Trophoblast cell (in vitro differentiated cells and primary cell): ENCODE measurements at regions not wholly inside any gene's neighbourhood (a gene's known extent, or its start where the extent isn't known, plus 50 kb on each side); places are given as distances from the start of the nearest gene placed in this dataset.
"Not testable (repeated sequence)": the region's sequence is repeated elsewhere in the genome, so short reads cannot be mapped to it uniquely, and the experiment has no call there.

Source experiments
- DNase-seq, 2 donors: peaks; one replicate each; pipeline ENCODE4 v3.0.0-alpha.2; 2016
- H2AFZ ChIP-seq: 2 replicates; pipeline ENCODE4 v1.6.1; 2013; ENCODE audit warnings: low read length, moderate library complexity, mild to moderate bottlenecking; ENCODE audit not compliant: insufficient read depth, poor library complexity
- H2AK5ac ChIP-seq: 2 replicates; pipeline ENCODE4 v1.6.1; 2013; ENCODE audit warnings: mild to moderate bottlenecking, low read length
- H2BK120ac ChIP-seq: 2 replicates; pipeline ENCODE4 v1.6.1; 2013; ENCODE audit warnings: low read length, mild to moderate bottlenecking, moderate library complexity; ENCODE audit not compliant: insufficient read depth, poor library complexity
- H2BK12ac ChIP-seq: 2 replicates; pipeline ENCODE4 v1.6.1; 2013; ENCODE audit warnings: mild to moderate bottlenecking, low read length, moderate library complexity
- H2BK5ac ChIP-seq: 2 replicates; pipeline ENCODE4 v1.6.1; 2013; ENCODE audit warnings: low read length, low read depth, moderate library complexity, mild to moderate bottlenecking; ENCODE audit not compliant: poor library complexity
- H3K14ac ChIP-seq: 2 replicates; pipeline ENCODE4 v1.6.1; 2013; ENCODE audit warnings: mild to moderate bottlenecking, low read length
- H3K18ac ChIP-seq: 2 replicates; pipeline ENCODE4 v1.6.1; 2013; ENCODE audit warnings: mild to moderate bottlenecking, low read length
- H3K23ac ChIP-seq: 2 replicates; pipeline ENCODE4 v1.6.1; 2013; ENCODE audit warnings: low read length
- H3K27ac ChIP-seq: 2 replicates; pipeline ENCODE4 v1.5.1; 2013; ENCODE audit warnings: low read depth, mild to moderate bottlenecking, inconsistent platforms, low read length, moderate library complexity
- H3K27me3 ChIP-seq: 2 replicates; pipeline ENCODE4 v1.6.1; 2013; ENCODE audit warnings: inconsistent platforms, mild to moderate bottlenecking, low read length, moderate library complexity; ENCODE audit not compliant: insufficient read depth
- H3K36me3 ChIP-seq, 2 experiments: 1 replicate in 1 of 2; 2 replicates in 1 of 2; pipeline ENCODE4 v1.6.1; 2013; ENCODE audit warnings: low read length in 2 of 2, mild to moderate bottlenecking in 2 of 2, moderate library complexity in 1 of 2; ENCODE audit not compliant: insufficient read depth in 2 of 2, control insufficient read depth in 1 of 2
- H3K4ac ChIP-seq: 2 replicates; pipeline ENCODE4 v1.6.1; 2013; ENCODE audit warnings: low read depth, mild to moderate bottlenecking, low read length, moderate library complexity
- H3K4me1 ChIP-seq, 2 experiments: 1 replicate in 1 of 2; 2 replicates in 1 of 2; pipeline ENCODE4 v1.6.1; 2013; ENCODE audit warnings: low read length in 2 of 2, mild to moderate bottlenecking in 2 of 2, moderate library complexity in 1 of 2; ENCODE audit not compliant: insufficient read depth in 2 of 2, control insufficient read depth in 1 of 2
- H3K4me2 ChIP-seq: 2 replicates; pipeline ENCODE4 v1.6.1; 2013; ENCODE audit warnings: inconsistent platforms, mild to moderate bottlenecking, low read length, moderate library complexity
- H3K4me3 ChIP-seq: 2 replicates; pipeline ENCODE4 v1.5.1; 2013; ENCODE audit warnings: mild to moderate bottlenecking, low read depth, low read length, inconsistent platforms
- H3K79me1 ChIP-seq: one replicate; pipeline ENCODE4 v1.6.1; 2013; ENCODE audit warnings: low read length
- H3K79me2 ChIP-seq: 2 replicates; pipeline ENCODE4 v1.6.1; 2013; ENCODE audit warnings: low read length, mild to moderate bottlenecking; ENCODE audit not compliant: control insufficient read depth, insufficient read depth, poor library complexity
- H3K9ac ChIP-seq: 2 replicates; pipeline ENCODE4 v1.6.1; 2013; ENCODE audit warnings: mild to moderate bottlenecking, low read length
- H3K9me3 ChIP-seq: 2 replicates; pipeline ENCODE4 v1.6.1; 2013; ENCODE audit warnings: low read depth, mild to moderate bottlenecking, control low read depth, inconsistent platforms, low read length; ENCODE audit not compliant: insufficient read depth
- H4K12ac ChIP-seq: 2 replicates; pipeline ENCODE4 v1.6.1; 2013; ENCODE audit warnings: low read depth, mild to moderate bottlenecking, low read length, moderate library complexity
- H4K8ac ChIP-seq: 2 replicates; pipeline ENCODE4 v1.6.1; 2013; ENCODE audit warnings: low read depth, mild to moderate bottlenecking, low read length, moderate library complexity
- H4K91ac ChIP-seq: one replicate; pipeline ENCODE4 v1.6.1; 2013; ENCODE audit warnings: low read depth, mild to moderate bottlenecking, low read length, moderate library complexity
- WGBS: extraction: QIAGEN DNeasy Blood & Tissue Kit; methylation state at CpG from one replicate; pipeline ENCODE4 v1.1.7; 2013; ENCODE audit warnings: missing lambda C conversion rate; ENCODE audit not compliant: insufficient read length, insufficient coverage; ENCODE audit errors: extremely low coverage; 5-methylcytosine and 5-hydroxymethylcytosine counted together

DNA sequence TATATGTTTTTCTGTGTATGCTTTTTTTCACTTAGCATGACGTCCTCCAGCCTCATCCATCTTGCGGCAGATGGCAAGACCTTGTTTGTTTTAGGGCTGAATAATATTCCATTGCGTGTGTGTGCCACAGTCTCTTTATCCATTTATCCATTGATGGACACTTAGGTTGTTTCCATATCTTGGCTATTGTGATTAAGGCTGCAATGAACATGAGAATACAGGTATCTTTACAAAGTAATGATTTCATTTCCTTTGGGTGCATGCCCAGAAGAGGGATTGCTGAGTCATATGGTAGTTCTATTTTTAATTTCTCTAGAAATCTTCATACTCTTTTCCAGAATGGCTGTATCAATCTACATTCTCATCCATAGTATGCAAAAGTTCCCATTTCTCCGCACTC, 85.3 kb upstream of the ADCY2 start:
- not testable (repeated sequence) for H3K4me2 ChIP-seq, H3K79me1 ChIP-seq, H4K91ac ChIP-seq, H3K36me3 ChIP-seq, H3K23ac ChIP-seq, H2AFZ ChIP-seq, H2BK5ac ChIP-seq, H2BK120ac ChIP-seq, H4K12ac ChIP-seq, H3K4me3 ChIP-seq, H3K27me3 ChIP-seq, H3K14ac ChIP-seq, H3K4ac ChIP-seq, DNase-seq, H4K8ac ChIP-seq, H3K18ac ChIP-seq, H3K79me2 ChIP-seq, H2AK5ac ChIP-seq, H3K27ac ChIP-seq, H2BK12ac ChIP-seq, H3K9me3 ChIP-seq, H3K9ac ChIP-seq, H3K4me1 ChIP-seq
- WGBS = no CpG with 5 or more reads among the region's 4 CpGs

DNA sequence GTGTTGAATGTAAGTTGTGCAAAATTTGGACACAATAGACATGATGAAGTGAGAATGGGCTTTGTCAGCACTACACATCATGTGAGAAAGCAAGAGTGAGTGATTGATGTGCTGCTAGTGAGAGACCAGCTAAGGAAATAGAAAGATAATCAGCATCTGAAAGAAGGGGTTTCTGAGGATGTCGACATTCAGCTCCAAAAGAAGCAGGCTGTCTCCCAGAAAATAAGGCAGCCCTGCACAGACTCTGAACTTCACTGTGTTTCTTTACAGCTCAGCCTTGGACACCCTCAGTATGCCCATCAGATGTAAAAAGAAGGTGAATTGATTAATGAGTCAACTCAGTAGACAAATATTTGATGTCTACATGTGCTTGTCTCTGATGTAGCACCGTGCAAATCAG, 80.8 kb upstream of the ADCY2 start:
- no peak overlapping the region for H3K14ac ChIP-seq
- H2BK120ac ChIP-seq = no peak overlapping the region
- no peaks in the 10 kb centered on the region for H3K4me1 ChIP-seq
- WGBS = no CpG with 5 or more reads among the region's 2 CpGs
- no peak overlapping the region for H3K4me2 ChIP-seq
- no peaks in the 10 kb centered on the region for H3K79me1 ChIP-seq
- H4K12ac ChIP-seq = no peak overlapping the region
- no peak overlapping the region for H3K4ac ChIP-seq
- H2BK5ac ChIP-seq = no peak overlapping the region
- H3K27ac ChIP-seq = no peak overlapping the region
- no peak overlapping the region for H3K4me3 ChIP-seq
- no peak overlapping the region for H2AK5ac ChIP-seq
- no peak overlapping the region for H2BK12ac ChIP-seq
- no peak overlapping the region for H3K23ac ChIP-seq
- no peak overlapping the region for H3K18ac ChIP-seq
- H3K79me2 ChIP-seq = no peaks in the 10 kb centered on the region
- H4K91ac ChIP-seq = no peak overlapping the region
- H3K36me3 ChIP-seq = no peaks in the 10 kb centered on the region
- no peak for DNase-seq
- no peak overlapping the region for H2AFZ ChIP-seq
- H4K8ac ChIP-seq = no peak overlapping the region
- no peaks in the 10 kb centered on the region for H3K27me3 ChIP-seq
- H3K9ac ChIP-seq = no peak overlapping the region
- H3K9me3 ChIP-seq = no peaks in the 10 kb centered on the region

DNA sequence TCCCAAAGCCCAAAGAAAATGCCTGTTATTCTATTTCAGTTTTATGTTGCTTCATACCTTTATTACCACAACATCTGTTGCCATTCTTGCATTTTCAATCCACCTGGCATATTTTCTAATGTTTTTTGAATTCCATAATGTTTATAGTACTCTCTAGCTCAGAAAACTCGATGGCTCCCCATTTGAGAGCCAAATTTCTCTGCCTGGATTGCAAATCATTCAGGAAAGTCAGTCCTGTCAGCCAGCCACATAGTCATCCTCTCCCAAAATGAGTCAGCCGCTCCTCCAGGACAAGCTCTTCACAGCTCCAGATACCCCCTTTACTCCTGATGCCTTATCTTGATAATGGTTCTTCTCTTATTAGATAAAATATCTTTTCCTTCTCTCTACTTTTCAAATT, 78.2 kb upstream of the ADCY2 start:
- Histone ChIP-seq H3K14ac (no peak overlapping the region), H4K8ac (no peak overlapping the region), H3K27me3 (no peaks in the 10 kb centered on the region), H3K18ac (no peak overlapping the region), H3K23ac (no peak overlapping the region), H3K79me1 (no peaks in the 10 kb centered on the region), H3K9ac (no peak overlapping the region), H4K12ac (no peak overlapping the region), H3K79me2 (no peaks in the 10 kb centered on the region), H3K27ac (no peak overlapping the region), H3K4ac (no peak overlapping the region), H2BK5ac (no peak overlapping the region), H4K91ac (no peak overlapping the region), H3K4me3 (no peak overlapping the region), H2BK12ac (no peak overlapping the region), H2AFZ (no peak overlapping the region), H2BK120ac (no peak overlapping the region), H3K36me3 (no peaks in the 10 kb centered on the region), H3K4me1 (peaks cover 5 to 7% of the 10 kb centered on the region in 2 experiments), H3K4me2 (no peak overlapping the region), H2AK5ac (no peak overlapping the region), H3K9me3 (no peaks in the 10 kb centered on the region)
- DNase-seq = no peak
- WGBS = no CpG with 5 or more reads among the region's 2 CpGs

- Histone ChIP-seq H2AFZ (no peak overlapping the region), H3K79me2 (no peaks in the 10 kb centered on the region), H3K23ac (no peak overlapping the region), H3K4me3 (no peak overlapping the region), H3K9ac (no peak overlapping the region), H3K4me2 (no peak overlapping the region), H3K4ac (no peak overlapping the region), H3K18ac (no peak overlapping the region), H3K79me1 (no peaks in the 10 kb centered on the region), H4K8ac (no peak overlapping the region), H3K36me3 (no peaks in the 10 kb centered on the region), H3K14ac (no peak overlapping the region), H4K91ac (no peak overlapping the region), H4K12ac (no peak overlapping the region), H3K9me3 (no peaks in the 10 kb centered on the region), H3K27ac (no peak overlapping the region), H3K4me1 (peaks cover 5 to 7% of the 10 kb centered on the region in 2 experiments), H2BK5ac (no peak overlapping the region), H2AK5ac (no peak overlapping the region), H2BK120ac (no peak overlapping the region), H3K27me3 (no peaks in the 10 kb centered on the region), H2BK12ac (no peak overlapping the region)
- WGBS = no CpG with 5 or more reads among the region's 2 CpGs
- no peak for DNase-seq
These were observed 75.1 kb upstream of the ADCY2 start for GRCh38 chr5:7320701-7321301.
